ENCODE measurements at regions not wholly inside any gene's neighbourhood (a gene's known extent, or its start where the extent isn't known, plus 50 kb on each side); places are given as distances from the start of the nearest gene placed in this dataset.

- no peak overlapping the region for H3K4me3 ChIP-seq (ENCODE audit: low read depth, low read length)
- no peak for TF ChIP-seq CTCF (IDR thresholded peaks at IDR 0.05; ENCODE audit: insufficient read depth, low read length, missing control alignments)
- ChIA-PET POLR2A (interaction anchor here (0.8 kb wide), 1 partner anchor 531 kb away, joined by 3 read pairs; the partner anchor contains the start of gene HEATR5A), CTCF (interaction anchor here (0.7 to 2.7 kb wide), 5 partner anchors 8 to 300 kb away, joined by 3 to 19 read pairs (median 3); no protein-coding TSS in a partner anchor)
- DNase-seq (ENCODE audit: low read depth, low spot score) = no peak
Measured at GRCh38 chr14:31951638-31951964, 125.5 kb upstream of the ARHGAP5 start.

- POLR2A ChIA-PET = no interaction called here
- CTCF ChIA-PET = no interaction called here
- H3K4me3 ChIP-seq (ENCODE audit: low read depth, low read length) = no peak overlapping the region
- DNase-seq (ENCODE audit: low read depth, low spot score) = no peak
- no peak for TF ChIP-seq CTCF (IDR thresholded peaks at IDR 0.05; ENCODE audit: insufficient read depth, low read length, missing control alignments)
Measured at GRCh38 chr14:31952573-31952972, 124.5 kb upstream of the ARHGAP5 start.

- CTCF ChIA-PET = no interaction called here
- POLR2A ChIA-PET = no interaction called here
- H3K4me3 ChIP-seq (ENCODE audit: low read depth, low read length) = no peak overlapping the region
- TF ChIP-seq CTCF (IDR thresholded peaks at IDR 0.05; ENCODE audit: insufficient read depth, low read length, missing control alignments) = no peak
- DNase-seq (ENCODE audit: low read depth, low spot score) = no peak
Measured at GRCh38 chr14:31953210-31953609, 123.9 kb upstream of the ARHGAP5 start.

- CTCF ChIA-PET = interaction anchor here (1.2 kb wide), 1 partner anchor 11 kb away, joined by 4 read pairs; no protein-coding TSS in a partner anchor
- TF ChIP-seq CTCF (IDR thresholded peaks at IDR 0.05; ENCODE audit: insufficient read depth, low read length, missing control alignments) = no peak
- POLR2A ChIA-PET = no interaction called here
- DNase-seq (ENCODE audit: low read depth, low spot score) = no peak
- H3K4me3 ChIP-seq (ENCODE audit: low read depth, low read length) = no peak overlapping the region
Measured at GRCh38 chr14:31954991-31955390, 122.1 kb upstream of the ARHGAP5 start.

- CTCF ChIA-PET = interaction anchor here (1.2 kb wide), 1 partner anchor 10 kb away, joined by 4 read pairs; no protein-coding TSS in a partner anchor
- DNase-seq (ENCODE audit: low read depth, low spot score) = no peak
- POLR2A ChIA-PET = no interaction called here
- TF ChIP-seq CTCF (IDR thresholded peaks at IDR 0.05; ENCODE audit: insufficient read depth, low read length, missing control alignments) = no peak
- no peak overlapping the region for H3K4me3 ChIP-seq (ENCODE audit: low read depth, low read length)
Measured at GRCh38 chr14:31955936-31956579, 121.0 kb upstream of the ARHGAP5 start.

GRCh38 chr14:31957565-31957964 is 119.5 kb upstream of the ARHGAP5 start:
- ChIA-PET POLR2A (no interaction called here), CTCF (interaction anchor here (1.2 kb wide), 1 partner anchor 22 kb away, joined by 3 read pairs; no protein-coding TSS in a partner anchor)
- TF ChIP-seq CTCF (IDR thresholded peaks at IDR 0.05; ENCODE audit: insufficient read depth, low read length, missing control alignments) = no peak
- no peak overlapping the region for H3K4me3 ChIP-seq (ENCODE audit: low read depth, low read length)
- DNase-seq (ENCODE audit: low read depth, low spot score) = no peak
